ENCODE measurements at regions not wholly inside any gene's neighbourhood (a gene's known extent, or its start where the extent isn't known, plus 50 kb on each side); places are given as distances from the start of the nearest gene placed in this dataset.

DNA sequence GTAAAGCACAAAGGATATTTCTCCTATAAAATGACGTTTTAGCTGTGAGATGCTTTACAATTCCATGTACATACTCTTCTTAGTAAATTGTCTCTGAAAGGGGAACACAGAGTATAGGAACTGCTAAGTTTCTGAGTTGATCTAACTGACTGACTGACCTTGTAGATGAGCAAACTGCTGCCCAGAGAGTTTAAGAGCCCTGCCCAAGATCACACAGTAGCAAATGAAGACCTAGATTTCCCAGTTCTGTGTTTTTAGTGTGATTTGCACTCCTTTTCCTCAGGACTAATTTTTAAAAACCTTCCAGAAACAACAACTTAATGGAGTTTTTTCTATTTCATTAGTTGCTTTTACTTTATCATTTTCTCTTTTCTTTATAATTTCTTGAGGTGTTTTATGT lies 247.7 kb downstream of the PDCD6IP start:
- POLR2A ChIA-PET: no interaction called here
- FAIRE-seq: no peak
- H4K20me1 ChIP-seq (replicated peaks; ENCODE audit: control insufficient read depth, extremely low read depth, insufficient read depth, low read length): no peaks in the 10 kb centered on the region
- H3K4me3 ChIP-seq (replicated peaks in 1 of 3; ENCODE audit: insufficient read depth in 1 of 3, low read depth in 1 of 3, low read length in 3 of 3): no peak overlapping the region
- H3K27me3 ChIP-seq (ENCODE audit: control insufficient read depth in 2 of 2, insufficient read depth in 2 of 2, low read length in 2 of 2): peaks cover 0 to 3% of the 10 kb centered on the region in 2 experiments
- H3K4me1 ChIP-seq (ENCODE audit: control insufficient read depth, extremely low read depth, insufficient read depth, low read length): no peaks in the 10 kb centered on the region
- no TSS peak for BruUV-seq (replicated peaks)
- H3K36me3 ChIP-seq (ENCODE audit: control insufficient read depth in 2 of 2, extremely low read depth in 1 of 2, insufficient read depth in 2 of 2, low read length in 2 of 2): no peaks in the 10 kb centered on the region
- DNase-seq (ENCODE audit: low read depth, low spot score): no peak
- intact Hi-C loops (cut with micrococcal nuclease): no loop called here
- TF ChIP-seq POLR2AphosphoS5 (IDR thresholded peaks at IDR 0.05; ENCODE audit: insufficient read depth, low read depth, low read length) (no peak), POLR2A (IDR thresholded peaks at IDR 0.05; ENCODE audit: low read depth, low read length) (no peak), MYC (IDR thresholded peaks at IDR 0.05; ENCODE audit: low read depth, low read length) (no peak), JUN (IDR thresholded peaks at IDR 0.05; ENCODE audit: borderline replicate concordance, insufficient read depth, insufficient read length, low read depth) (no peak), GATA2 (IDR thresholded peaks at IDR 0.05; ENCODE audit: insufficient read depth, insufficient read length, low read depth, low read length) (no peak), FOS (IDR thresholded peaks at IDR 0.05; ENCODE audit: borderline replicate concordance, insufficient read depth, low read length) (no peak), EZH2 (IDR thresholded peaks at IDR 0.05; ENCODE audit: borderline replicate concordance, low read depth, low read length, severe bottlenecking) (no peak)
- TF ChIP-seq, protein P1, sequence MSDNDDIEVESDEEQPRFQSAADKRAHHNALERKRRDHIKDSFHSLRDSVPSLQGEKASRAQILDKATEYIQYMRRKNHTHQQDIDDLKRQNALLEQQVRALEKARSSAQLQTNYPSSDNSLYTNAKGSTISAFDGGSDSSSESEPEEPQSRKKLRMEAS (IDR thresholded peaks at IDR 0.05; ENCODE audit: insufficient read depth, insufficient read length): no peak
- TF ChIP-seq, protein P2, sequence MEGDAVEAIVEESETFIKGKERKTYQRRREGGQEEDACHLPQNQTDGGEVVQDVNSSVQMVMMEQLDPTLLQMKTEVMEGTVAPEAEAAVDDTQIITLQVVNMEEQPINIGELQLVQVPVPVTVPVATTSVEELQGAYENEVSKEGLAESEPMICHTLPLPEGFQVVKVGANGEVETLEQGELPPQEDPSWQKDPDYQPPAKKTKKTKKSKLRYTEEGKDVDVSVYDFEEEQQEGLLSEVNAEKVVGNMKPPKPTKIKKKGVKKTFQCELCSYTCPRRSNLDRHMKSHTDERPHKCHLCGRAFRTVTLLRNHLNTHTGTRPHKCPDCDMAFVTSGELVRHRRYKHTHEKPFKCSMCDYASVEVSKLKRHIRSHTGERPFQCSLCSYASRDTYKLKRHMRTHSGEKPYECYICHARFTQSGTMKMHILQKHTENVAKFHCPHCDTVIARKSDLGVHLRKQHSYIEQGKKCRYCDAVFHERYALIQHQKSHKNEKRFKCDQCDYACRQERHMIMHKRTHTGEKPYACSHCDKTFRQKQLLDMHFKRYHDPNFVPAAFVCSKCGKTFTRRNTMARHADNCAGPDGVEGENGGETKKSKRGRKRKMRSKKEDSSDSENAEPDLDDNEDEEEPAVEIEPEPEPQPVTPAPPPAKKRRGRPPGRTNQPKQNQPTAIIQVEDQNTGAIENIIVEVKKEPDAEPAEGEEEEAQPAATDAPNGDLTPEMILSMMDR (IDR thresholded peaks at IDR 0.05; ENCODE audit: extremely low read depth in 1 of 2, insufficient read depth in 1 of 2, low read depth in 1 of 2, low read length in 2 of 2): no peak
- H3K4me2 ChIP-seq (ENCODE audit: insufficient read depth, low read length): no peak overlapping the region
- dilution Hi-C loops (cut with MboI; ENCODE audit: extremely low pct_ligation_motif_present, low sequenced_read_pairs): no loop called here
- CTCF ChIA-PET: no interaction called here
- H3K27ac ChIP-seq (ENCODE audit: insufficient read depth, low read depth, low read length): no peak overlapping the region
- no peak overlapping the region for H2AFZ ChIP-seq (ENCODE audit: low read depth, low read length)
- no peaks in the 10 kb centered on the region for H3K9me1 ChIP-seq (replicated peaks; ENCODE audit: control insufficient read depth, extremely low read depth, insufficient read depth, low read length)
- no peaks in the 10 kb centered on the region for H3K9me3 ChIP-seq (replicated peaks; ENCODE audit: control insufficient read depth, insufficient read depth, low read length)
- no peaks in the 10 kb centered on the region for H3K79me2 ChIP-seq (ENCODE audit: control insufficient read depth, insufficient read depth, low read length)
- no peak overlapping the region for H3K9ac ChIP-seq (replicated peaks; ENCODE audit: extremely low read depth, insufficient read depth, low read length)

Measured in endothelial cell of umbilical vein (primary cell).